Fibroblast of skin of left quadriceps (primary cell): ENCODE measurements at regions not wholly inside any gene's neighbourhood (a gene's known extent, or its start where the extent isn't known, plus 50 kb on each side); places are given as distances from the start of the nearest gene placed in this dataset.
"Not testable (repeated sequence)": the region's sequence is repeated elsewhere in the genome, so short reads cannot be mapped to it uniquely, and the experiment has no call there.

Source experiments
- DNase-seq, 2 experiments: peaks; one replicate each; pipeline ENCODE4 v3.0.0-alpha.2; 2013; ENCODE audit warnings: low read depth in 2 of 2

DNA sequence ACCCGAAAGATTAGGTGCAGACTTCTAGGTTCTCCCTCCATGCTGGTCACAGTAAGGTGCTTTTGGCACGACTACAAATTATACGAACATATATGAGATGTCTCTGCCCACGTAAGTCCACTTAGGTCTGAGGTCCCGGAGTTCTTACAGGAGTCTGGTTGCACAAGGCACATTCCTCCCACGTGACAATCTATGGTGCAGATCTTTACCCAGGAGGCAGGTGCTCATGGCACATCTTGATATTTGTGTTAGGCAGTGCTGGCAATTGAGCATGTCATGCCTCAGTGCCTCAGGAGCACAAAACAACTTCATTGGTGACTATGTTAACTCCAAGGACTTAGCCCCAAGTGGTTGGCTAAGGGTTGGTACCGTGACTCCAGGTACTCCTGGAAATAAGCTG is 92.0 kb upstream of the AMN1 start:
- DNase-seq: no peak

DNA sequence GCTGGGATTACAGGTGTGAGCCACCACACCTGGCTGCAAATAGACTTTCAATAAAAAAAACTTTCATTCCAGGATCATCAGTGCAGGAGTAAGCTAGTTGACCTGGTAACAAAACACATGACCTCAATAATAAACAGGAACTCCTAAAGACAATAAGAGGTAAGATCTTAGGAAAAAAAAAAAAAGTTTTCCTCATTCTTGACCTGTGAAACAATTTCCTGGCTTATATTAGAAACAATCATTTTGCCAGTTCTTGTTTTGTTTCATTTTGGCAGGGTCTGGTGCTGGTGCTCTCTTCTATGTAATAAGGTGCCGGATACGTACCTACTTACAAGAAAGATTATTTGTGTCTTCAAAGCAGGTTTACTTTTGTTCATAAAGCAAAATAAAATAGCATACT is 90.6 kb upstream of the AMN1 start:
- DNase-seq: no peak

DNA sequence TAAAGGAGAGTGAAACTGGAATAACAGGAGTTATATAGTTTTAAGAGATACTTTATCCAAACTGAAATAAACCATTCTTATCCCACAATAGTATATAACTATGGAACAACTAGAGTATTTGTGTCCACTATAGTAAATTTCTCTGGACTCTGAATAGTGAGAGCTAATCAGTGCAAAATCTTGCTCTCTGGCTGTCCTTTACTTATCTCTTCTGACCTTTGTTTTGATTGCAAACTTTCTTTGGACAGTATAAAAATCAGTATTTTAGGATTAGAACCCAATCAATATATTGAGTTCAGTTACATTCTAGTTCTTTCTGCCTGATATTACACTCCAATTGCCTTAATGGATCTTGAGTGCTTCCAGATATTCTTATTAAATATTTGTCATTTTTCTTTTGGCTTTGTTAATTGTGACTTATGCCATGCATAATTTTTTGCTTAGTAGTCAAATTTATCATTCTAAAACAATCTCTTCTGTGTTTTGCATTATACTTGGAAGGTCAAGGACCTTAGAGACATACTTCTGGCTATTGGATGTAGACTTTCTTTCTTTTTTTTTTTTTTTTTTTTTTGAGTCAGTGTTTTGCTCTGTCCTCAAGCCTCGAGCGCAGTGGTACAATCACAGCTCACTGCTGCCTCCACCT is 89.9 kb upstream of the AMN1 start:
- DNase-seq: no peak

DNA sequence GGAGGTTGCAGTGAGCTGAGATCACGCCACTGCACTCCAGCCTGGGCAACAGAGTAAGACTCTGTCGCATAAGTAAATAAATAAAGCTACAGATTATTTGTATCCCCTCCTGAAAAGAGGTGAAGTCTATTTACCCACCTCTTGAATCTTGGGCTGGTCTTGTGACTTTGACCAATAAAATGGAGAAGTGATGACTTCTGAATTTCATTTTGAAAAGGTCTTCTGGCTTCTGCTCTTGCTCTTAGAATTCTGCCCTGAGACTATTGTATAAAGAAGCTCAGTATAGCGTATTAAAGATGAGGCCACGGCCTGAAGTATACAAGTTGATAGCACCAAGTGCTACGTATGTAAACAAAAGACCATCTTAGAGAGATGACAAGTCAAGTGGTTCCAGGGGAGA is 88.3 kb upstream of the AMN1 start:
- DNase-seq: no peak

DNA sequence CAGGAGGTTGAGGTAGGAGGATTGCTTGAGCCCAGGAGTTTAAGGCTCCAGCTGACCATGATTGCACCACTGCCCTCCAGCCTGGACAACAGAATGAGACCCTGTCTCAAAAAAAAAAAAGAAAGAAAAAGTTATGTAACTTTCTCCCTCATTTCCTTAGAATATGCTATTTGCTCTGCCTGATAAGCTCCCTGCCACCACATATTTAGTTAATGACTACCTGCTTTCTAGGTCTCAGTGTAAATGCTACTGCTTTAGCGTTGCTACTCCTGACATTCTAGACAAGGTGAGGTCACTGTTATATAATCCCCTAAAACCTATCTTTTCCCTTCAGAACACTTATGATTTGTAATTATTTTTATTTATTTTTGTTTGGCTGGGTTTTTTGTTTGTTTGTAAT is 86.3 kb upstream of the AMN1 start:
- no peak for DNase-seq

DNA sequence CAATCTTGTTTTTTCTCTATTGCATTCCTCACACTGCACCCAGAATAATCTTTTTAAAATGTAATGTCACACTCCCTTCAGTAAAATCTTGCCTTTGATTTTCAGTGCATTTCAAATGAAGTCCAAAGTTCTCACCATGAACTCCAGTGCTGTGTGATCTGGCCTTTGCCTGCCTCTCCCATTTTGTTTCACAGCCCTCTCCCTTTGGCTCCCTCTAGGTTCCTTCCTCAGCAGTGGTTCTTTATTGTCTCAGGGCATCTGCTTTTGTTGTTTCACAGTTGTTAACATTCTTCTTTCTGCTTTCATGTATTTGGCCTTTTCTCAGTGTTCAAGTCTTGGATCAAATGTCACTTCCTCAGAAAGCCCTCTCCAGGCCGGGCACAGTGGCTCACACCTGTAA is 84.5 kb upstream of the AMN1 start:
- no peak for DNase-seq

DNA sequence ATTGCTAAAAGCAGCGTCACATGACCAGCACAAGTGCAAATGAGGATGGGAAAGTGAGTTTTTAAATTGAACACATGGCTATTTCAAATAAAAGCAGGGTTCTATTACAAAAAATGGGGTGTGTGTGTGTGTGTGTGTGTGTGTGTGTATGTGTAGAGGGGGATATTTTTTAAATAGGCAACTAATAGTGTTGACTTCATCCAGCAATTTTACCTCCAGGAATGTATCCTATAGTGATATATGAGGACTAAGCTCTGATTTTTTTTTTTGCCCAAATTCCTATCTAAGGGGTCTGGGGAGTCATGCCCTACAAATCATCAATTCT is 78.9 kb upstream of the AMN1 start:
- DNase-seq: no peak

DNA sequence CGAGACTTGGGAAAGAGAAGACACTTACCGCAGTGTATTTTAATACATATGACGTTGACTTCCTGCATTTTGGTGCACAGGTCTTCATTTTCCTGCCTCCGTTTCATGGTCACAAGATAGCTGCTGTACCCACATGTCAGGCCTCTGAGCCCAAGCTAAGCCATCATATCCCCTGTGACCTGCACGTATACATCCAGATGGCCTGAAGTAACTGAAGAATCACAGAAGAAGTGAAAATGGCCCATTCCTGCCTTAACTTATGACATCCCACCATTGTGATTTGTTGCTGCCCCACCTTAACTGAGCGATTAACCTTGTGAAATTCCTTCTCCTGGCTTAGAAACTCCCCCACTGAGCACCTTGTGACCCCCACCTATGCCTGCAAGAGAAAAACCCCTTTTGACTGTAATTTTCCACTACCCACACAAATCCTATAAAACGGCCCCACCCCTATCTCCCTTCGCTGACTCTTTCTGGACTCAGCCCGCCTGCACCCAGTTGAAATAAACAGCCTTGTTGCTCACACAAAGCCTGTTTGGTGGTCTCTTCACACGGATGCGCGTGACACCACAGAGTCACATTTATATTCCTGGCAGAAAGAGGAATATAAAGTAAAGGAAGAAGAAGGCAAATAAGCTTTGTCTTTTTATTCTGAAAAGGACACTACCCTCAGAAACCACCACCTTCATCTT is 78.4 kb upstream of the AMN1 start:
- DNase-seq: not testable (repeated sequence)

DNA sequence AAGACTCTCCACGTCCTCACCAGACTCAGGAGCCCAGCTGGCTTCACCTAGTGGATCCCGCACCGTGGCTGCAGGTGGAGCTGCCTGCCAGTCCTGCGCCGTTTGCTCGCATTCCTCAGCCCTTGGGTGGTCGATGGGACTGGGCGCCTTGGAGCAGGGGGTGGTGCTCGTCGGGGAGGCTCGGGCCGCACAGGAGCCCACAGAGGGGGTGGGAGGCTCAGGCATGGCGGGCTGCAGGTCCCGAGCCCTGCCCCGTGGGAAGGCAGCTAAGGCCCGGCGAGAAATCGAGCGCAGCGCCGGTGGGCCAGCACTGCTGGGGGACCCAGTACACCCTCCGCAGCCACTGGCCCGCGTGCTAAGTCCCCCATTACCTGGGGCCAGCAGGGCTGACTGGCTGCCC is 76.9 kb upstream of the AMN1 start:
- not testable (repeated sequence) for DNase-seq

DNA sequence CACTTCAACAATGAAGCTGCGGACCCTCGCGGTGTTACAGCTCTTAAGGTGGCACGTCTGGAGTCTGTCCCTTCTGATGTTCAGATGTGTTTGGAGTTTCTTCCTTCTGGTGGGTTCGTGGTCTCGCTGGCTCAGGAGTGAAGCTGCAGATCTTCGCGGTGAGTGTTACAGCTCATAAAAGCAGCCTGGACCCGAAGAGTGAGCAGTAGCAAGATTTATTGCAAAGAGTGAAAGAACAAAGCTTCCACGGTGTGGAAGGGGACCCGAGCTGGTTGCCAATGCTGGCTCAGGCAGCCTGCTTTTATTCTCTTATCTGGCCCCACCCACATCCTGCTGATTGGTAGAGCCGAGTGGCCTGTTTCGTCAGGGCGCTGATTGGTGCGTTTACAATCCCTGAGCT is 75.9 kb upstream of the AMN1 start:
- not testable (repeated sequence) for DNase-seq

DNA sequence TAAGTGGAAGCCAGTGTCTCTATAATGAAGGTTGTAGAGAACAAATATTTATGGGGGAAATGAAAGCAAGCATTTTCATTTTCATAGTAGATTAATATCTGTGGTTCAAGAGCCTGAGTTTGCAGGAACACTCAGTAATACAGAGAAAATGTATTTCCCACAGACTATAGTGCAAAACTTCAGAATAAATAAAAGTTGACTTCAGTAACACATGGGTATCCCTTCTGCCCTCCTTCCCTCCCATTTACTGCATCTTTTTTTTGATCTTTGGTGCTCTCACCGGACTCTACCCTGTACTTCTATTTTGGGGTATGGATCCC is 75.3 kb upstream of the AMN1 start:
- no peak for DNase-seq

DNA sequence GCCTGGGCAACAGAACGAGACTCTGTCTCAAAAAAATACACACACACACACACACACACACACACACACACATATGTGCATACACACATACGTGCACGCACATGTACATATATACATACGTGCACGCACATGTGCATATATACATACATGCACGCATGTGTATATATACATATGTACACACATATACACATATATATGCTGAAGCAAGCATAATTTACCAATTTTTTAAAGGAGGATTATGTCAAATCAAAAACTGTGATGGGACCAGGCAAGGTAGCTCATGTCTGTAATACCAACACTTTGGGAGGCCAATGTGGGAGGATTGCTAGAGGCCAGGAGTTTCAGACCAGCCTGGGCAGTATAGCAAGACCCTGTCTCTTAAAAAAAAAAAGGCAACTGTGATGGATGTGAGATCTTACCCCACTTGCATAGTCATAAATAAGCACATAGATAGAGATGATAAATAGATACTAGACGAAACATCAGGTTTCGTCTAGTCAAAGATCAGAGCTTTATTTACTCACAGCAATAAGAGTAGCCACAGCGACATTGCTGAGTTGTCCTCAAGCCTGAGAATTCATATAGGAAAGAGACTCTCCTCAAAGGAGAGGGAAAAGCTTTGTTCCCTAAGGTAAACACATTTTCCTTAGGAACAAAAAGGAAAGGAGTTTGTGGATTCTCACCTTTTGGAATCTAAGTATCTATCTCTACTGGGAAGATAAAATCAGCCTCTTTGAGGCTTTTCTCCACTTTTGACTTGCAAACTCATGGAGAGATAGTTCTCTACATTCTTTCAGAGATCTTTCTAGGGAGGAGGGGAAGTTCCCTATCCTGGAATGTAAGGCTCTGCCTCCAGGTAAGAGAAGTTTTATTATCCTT is 74.7 kb upstream of the AMN1 start:
- no peak for DNase-seq

DNA sequence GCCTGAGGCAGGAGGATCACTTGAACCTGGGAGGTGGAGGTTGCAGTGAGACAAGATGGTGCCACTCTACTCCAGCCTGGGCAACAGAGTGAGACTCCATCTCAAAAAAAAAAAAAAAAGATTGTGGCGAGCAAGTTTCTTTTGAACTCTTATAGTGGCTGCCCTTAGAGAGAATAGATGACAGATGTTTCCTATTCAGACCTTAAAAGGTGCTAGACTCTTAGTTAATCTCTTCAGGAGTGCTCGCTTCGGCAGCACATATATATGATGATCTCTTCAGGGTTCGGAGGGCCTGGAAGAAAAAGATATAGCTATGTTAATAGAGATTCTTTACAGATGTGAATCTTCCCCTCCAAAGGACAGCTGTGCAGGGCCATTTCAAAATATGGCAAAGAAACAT is 73.1 kb upstream of the AMN1 start:
- no peak for DNase-seq

DNA sequence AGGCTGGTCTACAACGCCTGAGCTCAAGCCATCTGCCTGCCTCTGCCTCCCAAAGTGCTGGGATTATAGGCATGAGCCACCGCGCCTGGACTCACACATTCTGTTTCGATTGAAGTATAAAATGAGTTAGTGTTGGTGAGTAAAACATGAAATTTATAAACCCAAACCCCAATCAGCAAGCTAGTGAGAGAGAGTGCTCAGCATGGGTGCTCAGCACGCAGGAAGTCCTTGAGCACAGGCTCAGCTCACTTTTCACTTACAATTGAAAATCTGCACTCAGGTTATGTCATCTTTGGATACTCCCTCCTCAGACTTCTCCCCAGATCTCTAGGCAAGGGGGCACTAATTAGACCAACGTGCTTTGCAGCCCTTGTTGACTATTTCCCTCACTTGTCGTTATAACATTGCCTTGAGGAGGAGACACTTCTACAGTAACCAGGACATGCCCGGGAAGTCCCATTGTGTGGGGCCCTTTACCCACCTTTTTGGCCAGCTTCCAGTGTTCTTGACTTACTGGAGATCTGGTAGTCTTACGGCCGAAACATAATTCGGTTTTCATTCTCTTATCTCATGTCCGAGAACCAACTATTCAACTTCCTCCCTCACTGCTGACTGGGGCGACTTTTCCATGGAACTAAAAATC is 68.5 kb upstream of the AMN1 start:
- DNase-seq: no peak

DNA sequence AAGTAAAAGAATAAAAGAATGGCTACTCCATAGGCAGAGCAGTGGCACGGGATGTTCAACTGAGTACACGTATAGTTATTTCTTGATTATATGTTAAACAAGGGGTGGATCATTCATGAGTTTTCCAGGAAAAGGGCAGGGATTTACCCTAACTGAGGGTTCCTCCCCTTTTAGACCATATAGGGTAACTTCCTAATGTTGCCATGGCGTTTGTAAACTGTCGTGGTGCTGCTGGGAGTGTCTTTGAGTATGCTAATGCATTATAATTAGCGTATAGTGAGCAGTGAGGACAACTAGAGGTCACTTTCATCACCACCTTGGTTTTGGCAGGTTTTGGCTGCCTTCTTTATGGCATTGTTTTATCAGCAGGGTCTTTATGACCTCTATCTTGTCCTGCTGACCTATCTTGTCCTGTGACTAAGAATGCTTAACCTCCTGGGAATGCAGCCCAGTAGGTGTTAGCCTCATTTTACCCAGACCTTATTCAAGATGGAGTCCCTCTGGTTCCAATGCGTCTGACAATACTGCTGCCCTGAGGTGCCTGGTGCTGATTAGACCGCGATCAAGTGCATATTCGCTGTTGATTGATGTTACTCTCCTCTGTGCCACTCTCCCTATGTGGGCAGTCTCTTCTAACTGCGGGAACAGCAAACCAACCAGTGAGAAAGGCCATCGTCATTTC is 67.6 kb upstream of the AMN1 start:
- no peak for DNase-seq

DNA sequence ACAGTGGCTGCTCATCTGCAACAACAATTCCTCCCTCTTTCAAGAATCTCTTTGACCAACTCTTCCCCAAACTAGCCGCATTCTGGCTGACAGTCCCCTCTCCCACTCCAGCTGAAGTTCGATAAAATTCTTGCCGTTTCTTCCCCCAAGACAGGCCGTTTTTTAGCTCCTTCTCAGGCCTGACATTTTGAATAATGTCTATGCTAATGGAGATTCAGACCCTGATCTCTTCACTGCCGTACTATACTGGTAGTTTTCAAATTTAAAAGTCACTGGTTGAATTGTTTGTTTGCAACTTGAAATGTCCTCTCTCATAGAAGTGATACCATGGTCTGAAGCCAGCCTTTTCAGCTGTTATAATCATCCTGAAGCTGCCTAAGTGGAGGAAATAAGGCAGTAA is 65.9 kb upstream of the AMN1 start:
- no peak for DNase-seq

DNA sequence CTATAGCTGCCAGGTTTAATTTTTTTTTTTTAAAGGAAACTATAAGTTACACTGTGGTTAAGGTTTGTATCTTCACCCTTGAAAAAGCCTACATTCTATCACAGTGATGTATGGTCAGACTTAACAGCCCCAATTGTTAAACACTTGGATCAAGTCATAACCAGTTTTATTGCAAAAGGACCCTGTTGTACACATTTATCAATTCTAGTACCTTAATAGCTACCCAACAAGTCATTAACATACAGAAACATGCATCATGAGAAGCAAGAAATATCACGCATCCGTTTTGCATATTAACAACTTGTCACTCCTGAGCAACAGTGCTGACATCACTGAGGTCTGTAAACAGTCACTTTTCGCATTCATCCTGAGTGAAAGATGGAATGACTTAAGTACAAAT is 62.4 kb upstream of the AMN1 start:
- DNase-seq: not testable (repeated sequence)

DNA sequence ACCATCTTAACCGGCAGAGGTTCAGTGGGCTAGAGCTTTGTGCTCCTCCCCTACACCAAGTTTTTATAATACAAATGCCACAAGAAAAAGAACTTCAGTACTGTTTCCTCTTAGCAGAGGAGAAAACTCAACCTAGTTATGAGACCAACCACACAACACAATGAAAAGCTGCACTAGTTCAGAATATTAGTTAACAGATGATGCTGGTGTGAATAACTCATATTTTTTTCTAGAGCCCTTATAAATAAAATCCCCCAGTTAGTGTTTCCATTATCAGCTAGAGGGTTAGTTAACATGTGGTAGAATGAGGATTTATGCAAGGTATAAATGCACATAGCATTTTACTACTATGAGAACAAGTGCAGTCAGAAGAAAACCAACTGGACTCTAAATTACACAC is 61.9 kb upstream of the AMN1 start:
- DNase-seq: no peak

DNA sequence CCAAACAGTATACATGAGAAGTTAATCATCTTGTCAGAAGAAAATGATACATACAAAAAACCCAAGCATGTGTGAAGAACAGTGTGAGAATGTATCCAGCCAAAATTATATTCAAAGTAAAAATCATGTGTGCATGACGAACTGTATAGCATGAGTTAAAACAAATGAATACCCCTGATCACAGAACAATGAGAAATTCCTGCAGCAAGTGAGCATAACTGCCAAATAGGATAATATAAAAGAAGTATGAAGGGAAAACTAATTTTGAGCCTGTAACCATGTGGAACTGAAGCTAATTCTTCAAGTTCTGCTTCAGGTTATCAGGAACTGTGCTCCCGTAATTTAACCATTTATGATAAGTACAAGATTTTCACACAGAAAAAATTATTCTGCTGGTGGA is 56.5 kb upstream of the AMN1 start:
- no peak for DNase-seq

DNA sequence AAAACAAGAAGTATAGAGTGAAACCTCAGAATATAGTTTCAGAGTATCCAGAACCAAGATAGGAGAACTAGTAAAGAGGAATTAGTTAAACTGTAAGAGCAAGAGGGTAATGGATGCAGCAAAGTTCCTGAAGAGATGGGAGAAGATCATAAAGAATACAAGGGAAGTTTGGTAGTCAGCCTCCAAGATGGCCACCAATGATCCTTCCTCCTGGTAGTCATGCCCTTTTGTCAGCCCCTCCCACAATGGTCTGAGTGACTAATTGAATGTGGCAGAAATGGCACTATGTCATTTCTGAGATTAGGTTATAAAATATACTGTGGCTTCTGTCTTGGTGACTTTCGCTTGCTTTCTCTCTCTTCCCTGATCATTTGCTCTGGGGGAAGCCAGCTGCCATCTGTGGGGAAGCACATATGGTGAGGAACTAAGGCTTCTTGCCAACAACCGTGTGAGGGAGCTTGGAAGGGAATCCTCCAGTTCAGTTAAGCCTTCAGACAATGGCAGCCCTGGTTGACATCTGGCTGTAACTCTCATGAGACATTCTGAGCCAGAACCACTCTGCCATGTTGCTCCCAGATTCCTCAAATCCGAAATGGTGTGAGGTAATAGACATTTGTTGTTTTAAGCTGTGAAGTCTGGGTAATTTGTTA is 55.3 kb upstream of the AMN1 start:
- no peak for DNase-seq

DNA sequence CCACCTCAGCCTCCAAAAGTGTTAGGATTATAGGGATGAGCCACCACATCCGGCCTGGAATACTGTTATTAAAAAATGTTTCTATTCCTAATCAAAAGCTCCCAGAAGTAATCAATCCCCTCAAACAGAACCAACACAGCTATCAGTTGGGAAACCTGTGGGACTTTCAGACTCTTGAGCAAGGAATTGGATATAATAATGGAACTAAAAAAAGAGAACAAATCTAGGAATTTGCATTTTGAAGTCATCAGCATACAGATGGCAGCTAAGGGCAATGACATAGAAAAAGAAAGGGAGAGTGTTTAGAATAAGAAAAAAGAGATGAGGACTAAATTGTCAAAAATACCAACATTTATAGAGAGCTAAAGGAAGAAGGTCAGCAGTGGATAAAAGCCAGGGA is 54.7 kb upstream of the AMN1 start:
- DNase-seq: no peak
